ENCODE measurements at regions not wholly inside any gene's neighbourhood (a gene's known extent, or its start where the extent isn't known, plus 50 kb on each side); places are given as distances from the start of the nearest gene placed in this dataset.
"Not testable (repeated sequence)": the region's sequence is repeated elsewhere in the genome, so short reads cannot be mapped to it uniquely, and the experiment has no call there.

DNA sequence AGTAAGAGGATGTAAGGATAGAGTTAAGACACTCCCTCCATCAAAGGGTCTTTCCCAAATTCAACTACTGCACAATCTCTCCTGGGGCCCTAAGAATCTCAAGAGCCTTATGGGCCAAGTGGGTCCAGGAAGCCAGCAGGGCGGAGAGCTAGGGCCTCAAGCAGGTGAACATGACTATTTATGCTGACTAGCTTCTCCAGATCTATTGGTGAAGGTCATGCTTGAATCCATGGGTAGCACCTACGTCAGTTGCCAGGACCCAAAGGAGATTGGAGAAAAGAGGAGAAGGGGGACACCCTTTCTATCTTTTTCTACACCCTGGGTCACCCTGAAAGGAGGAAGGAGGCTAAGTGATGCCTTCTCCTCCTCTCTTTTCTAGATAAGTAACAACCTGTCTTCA lies 534.2 kb upstream of the MIS18BP1 start:
- no peak for ATAC-seq
- Mint-ChIP-seq H3K27ac (no peak overlapping the region), H3K4me1 (no peaks in the 10 kb centered on the region), H3K36me3 (no peaks in the 10 kb centered on the region), H3K9me3 (ENCODE audit: low read depth) (peaks cover 12% of the 10 kb centered on the region), H3K27me3 (no peaks in the 10 kb centered on the region), H3K4me3 (no peak overlapping the region)
- DNase-seq = no peak
- CTCF ChIA-PET = no interaction called here

DNA sequence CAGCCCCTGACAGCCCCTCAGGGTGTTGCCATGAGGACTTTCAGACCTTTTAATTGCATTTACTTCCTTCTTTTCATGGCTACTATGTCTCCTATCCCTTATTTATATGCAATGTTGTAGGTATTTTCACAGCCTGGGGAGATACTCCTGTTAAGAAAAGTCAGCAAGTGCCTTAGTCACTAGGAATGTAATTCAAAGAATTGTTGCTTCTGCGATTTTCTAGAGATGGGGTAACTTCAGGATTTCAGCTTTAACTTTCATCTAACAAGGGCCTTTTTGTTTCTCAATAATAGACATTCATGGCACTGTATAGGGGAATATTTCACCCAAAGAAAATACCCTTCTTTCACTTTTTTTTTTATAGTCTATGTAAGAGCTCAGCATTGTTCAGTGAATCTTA lies 533.3 kb upstream of the MIS18BP1 start:
- H3K4me3 Mint-ChIP-seq = no peak overlapping the region
- DNase-seq (no peak), ATAC-seq (no peak)
- no peaks in the 10 kb centered on the region for H3K36me3 Mint-ChIP-seq
- CTCF ChIA-PET = no interaction called here
- no peak overlapping the region for H3K27ac Mint-ChIP-seq
- H3K27me3 Mint-ChIP-seq = no peaks in the 10 kb centered on the region
- no peaks in the 10 kb centered on the region for H3K4me1 Mint-ChIP-seq
- peaks cover 12% of the 10 kb centered on the region for H3K9me3 Mint-ChIP-seq (ENCODE audit: low read depth)

DNA sequence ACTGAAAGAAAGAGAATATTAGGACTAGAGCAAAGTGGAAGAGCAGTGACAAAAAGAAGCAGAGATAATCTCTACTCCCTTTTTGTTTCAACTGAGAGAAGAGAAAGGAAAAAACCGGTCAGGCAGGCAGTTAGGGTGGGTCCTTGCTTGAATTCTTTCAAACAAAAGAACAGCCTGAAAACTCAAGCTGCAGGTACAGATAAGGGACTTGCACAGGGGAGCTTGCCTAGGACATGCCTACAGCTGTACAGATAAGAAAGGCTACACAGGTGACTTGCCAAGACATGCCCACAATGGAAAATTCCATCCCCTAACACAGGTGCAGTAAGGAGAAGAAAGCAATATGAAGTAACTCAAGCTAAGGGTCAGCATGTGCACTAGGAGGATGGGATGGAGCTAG lies 532.2 kb upstream of the MIS18BP1 start:
- Mint-ChIP-seq H3K9me3 (ENCODE audit: low read depth) (peaks cover 12% of the 10 kb centered on the region), H3K36me3 (no peaks in the 10 kb centered on the region), H3K4me3 (no peak overlapping the region), H3K27ac (no peak overlapping the region), H3K27me3 (no peaks in the 10 kb centered on the region), H3K4me1 (no peaks in the 10 kb centered on the region)
- CTCF ChIA-PET = no interaction called here
- ATAC-seq (no peak), DNase-seq (no peak)

DNA sequence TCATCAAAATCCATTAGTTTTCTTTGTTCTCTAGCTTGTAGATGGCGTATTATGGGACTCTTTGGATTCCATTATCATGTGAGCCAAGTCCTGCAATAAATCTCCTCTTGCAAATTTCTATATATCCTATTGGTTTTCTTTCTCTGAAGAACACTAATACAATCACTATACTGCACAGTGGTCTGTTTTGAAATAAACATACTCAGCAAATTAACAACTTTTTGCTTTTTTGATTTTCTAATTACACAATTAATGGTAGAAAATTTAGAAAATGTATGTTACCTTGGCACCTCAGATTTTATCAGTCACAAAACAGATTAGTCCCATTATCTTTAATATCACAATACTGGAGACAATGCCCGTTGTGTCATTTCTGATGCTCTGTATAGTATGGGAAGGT lies 513.2 kb upstream of the MIS18BP1 start:
- ATAC-seq (no peak), DNase-seq (no peak)
- Mint-ChIP-seq H3K27ac (no peak overlapping the region), H3K4me3 (no peak overlapping the region), H3K4me1 (no peaks in the 10 kb centered on the region), H3K9me3 (ENCODE audit: low read depth) (peaks cover 12% of the 10 kb centered on the region), H3K27me3 (no peaks in the 10 kb centered on the region), H3K36me3 (no peaks in the 10 kb centered on the region)
- CTCF ChIA-PET = no interaction called here

DNA sequence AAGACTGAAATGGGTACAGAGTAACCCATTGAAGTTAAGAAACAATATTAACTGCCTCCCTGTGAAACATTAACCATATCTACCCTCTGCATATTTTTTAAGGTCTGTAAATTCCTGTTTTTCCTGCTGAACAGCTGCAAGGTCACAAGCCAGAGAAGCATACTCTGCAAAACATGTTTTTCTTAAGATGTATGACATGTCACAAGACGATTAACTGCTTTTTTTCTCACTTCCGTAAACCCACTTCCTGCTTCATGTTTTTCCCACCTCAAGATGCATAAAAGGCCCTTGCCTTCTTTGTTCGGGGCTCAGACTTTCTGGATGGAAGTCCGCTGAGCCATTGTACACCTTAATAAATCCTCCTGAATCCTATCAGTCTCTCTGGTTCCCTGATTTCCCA lies 504.7 kb upstream of the MIS18BP1 start:
- Mint-ChIP-seq H3K9me3 (ENCODE audit: low read depth) (peaks cover 22% of the 10 kb centered on the region), H3K27ac (no peak overlapping the region), H3K4me3 (no peak overlapping the region), H3K4me1 (no peaks in the 10 kb centered on the region), H3K27me3 (no peaks in the 10 kb centered on the region), H3K36me3 (no peaks in the 10 kb centered on the region)
- CTCF ChIA-PET = no interaction called here
- no peak for DNase-seq
- ATAC-seq = no peak

DNA sequence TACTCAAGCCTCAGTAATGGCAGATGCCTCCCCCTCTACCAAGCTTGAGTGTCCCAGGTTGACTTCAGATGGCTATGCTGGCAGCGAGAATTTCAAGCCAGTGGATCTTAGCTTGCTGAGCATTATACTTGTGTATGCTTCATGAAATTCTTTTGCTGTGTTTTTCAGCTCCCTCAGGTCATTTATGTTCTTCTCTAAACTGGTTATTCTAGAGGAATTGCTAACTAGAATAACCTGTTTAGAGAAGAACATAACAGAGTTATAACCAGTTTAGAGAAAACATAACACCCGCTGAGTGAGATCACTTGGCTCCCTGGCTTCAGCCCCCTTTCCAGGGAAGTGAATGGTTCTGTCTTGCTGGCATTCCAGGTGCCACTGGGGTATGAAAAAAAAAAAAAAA lies 503.4 kb upstream of the MIS18BP1 start:
- ATAC-seq, DNase-seq, H3K27ac Mint-ChIP-seq, CTCF ChIA-PET, H3K4me3 Mint-ChIP-seq, H3K4me1 Mint-ChIP-seq, H3K36me3 Mint-ChIP-seq, H3K27me3 Mint-ChIP-seq: not testable (repeated sequence)
- peaks cover 18% of the 10 kb centered on the region for H3K9me3 Mint-ChIP-seq (ENCODE audit: low read depth)

DNA sequence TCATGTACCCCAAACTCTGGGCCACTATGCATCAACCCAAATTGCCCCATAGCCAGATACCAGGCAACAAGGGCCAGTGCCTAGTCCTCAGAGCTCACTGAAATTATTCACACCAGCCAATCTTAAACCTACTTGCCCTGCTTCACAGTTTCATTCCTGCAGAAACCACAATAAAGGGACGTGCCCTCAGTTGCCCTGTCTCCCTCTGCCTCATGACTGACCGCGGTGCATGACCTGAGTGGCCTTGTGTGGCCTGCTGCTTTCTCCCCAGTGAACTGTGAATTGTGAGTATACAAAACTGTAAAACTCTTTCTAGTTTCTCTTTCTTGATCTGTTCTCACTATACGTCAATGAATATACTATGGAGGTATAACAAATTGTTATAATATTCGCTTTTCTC lies 490.9 kb upstream of the MIS18BP1 start:
- Mint-ChIP-seq H3K9me3 (ENCODE audit: low read depth) (peaks cover 4% of the 10 kb centered on the region), H3K27me3 (no peaks in the 10 kb centered on the region), H3K4me3 (no peak overlapping the region), H3K36me3 (no peaks in the 10 kb centered on the region), H3K27ac (no peak overlapping the region), H3K4me1 (no peaks in the 10 kb centered on the region)
- no peak for DNase-seq
- CTCF ChIA-PET = no interaction called here
- ATAC-seq = no peak

DNA sequence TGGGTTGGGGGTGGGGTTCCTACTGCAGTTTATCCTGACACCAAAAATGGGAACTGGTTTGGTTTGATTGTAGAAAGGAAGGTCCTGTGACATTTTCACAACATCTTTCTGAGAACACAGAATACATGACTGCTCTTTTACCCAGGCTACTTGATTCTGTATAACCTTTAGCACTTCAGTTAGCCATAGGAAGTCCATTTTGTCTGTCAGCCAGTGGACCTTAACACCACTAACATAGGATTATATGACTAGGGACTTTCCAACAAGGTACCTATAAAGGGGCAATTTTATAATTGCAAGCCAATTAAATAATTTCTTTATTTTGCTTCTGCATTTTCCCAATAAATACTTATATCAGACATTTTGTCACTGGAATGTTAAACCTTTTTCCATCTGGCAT lies 489.2 kb upstream of the MIS18BP1 start:
- ATAC-seq (no peak), DNase-seq (no peak)
- Mint-ChIP-seq H3K4me1 (no peaks in the 10 kb centered on the region), H3K27ac (no peak overlapping the region), H3K36me3 (no peaks in the 10 kb centered on the region), H3K4me3 (no peak overlapping the region), H3K9me3 (ENCODE audit: low read depth) (peaks cover 8% of the 10 kb centered on the region), H3K27me3 (no peaks in the 10 kb centered on the region)
- CTCF ChIA-PET = no interaction called here

DNA sequence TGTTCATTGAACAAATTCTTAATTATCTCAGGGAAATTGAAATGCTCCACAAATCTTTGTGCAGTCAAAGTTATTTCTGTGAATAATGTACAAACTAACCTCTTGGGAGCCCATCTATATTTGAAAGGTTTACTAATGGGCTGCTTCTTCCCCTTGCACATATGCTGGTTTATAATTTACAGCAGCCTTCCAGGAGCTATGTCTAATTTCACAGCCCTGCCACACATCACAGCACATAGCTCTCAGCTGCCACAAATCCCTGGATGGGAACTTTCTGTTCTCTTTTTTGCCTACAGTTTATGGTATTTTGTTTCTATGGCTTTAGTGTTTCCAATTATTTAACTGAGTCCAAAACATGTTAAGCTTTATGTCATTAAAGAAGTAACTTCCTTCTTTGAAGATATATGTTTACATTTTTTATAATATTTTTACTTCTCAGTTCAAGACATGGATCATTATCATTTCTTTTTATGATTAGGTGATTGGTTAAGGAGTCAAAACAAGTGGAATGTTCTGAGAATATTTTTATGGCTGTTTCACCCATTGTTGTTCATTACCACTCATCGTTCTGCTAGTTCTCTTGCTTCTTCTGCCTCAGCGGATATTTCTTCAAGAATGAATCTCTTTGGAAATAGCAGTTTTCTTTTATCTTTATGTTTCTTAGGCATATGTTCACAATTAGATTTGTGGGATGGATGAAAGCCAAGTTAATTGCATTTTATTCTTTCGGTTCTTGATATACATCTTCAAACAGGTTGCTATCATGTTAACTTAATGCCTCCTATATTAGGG lies 475.6 kb upstream of the MIS18BP1 start:
- Mint-ChIP-seq H3K4me1 (no peaks in the 10 kb centered on the region), H3K4me3 (no peak overlapping the region), H3K9me3 (ENCODE audit: low read depth) (peaks cover 2% of the 10 kb centered on the region), H3K27ac (no peak overlapping the region), H3K27me3 (no peaks in the 10 kb centered on the region), H3K36me3 (no peaks in the 10 kb centered on the region)
- no peak for DNase-seq
- CTCF ChIA-PET = no interaction called here
- no peak for ATAC-seq

DNA sequence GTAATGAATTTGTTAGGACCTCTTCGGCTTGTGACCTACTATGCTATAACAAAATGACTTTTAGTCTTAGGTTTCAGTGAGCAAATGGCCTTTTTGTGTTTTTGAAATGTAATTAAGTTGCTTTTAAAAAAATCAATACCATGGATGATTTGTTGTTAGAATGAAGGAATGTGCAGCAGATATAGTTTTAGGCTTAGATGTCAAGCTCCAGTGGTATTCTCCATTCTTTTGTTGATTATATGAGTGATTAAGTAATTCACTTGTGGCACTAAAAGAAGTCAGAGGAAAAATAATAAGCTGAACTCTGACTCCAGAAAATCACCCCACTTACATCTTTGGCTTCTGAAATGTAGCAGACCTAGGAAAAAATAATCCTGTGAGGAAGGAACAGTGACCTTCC lies 474.1 kb upstream of the MIS18BP1 start:
- Mint-ChIP-seq H3K27me3 (no peaks in the 10 kb centered on the region), H3K27ac (no peak overlapping the region), H3K9me3 (ENCODE audit: low read depth) (no peaks in the 10 kb centered on the region), H3K36me3 (no peaks in the 10 kb centered on the region), H3K4me1 (no peaks in the 10 kb centered on the region), H3K4me3 (no peak overlapping the region)
- DNase-seq (no peak), ATAC-seq (no peak)
- CTCF ChIA-PET = no interaction called here

DNA sequence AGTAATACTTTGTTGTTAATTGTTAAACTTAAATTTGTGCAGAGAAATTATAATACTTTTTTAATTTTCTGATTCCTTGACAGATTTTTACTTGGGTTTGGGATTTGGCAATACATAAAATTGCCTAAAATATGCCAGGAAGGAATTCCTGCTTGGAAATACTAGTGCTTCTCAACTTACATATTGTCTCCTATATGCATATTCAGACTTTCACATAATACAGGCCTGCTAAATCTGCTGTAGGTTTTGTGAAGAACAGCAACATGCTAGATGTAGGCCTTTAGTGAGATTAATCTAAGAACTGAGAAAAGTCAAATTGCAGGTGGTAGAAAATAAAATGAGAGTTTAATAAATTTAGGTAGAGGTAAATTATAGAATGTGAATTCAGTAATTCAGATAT lies 468.5 kb upstream of the MIS18BP1 start:
- H3K36me3 Mint-ChIP-seq = no peaks in the 10 kb centered on the region
- H3K4me1 Mint-ChIP-seq = no peaks in the 10 kb centered on the region
- DNase-seq = no peak
- H3K4me3 Mint-ChIP-seq = no peak overlapping the region
- H3K9me3 Mint-ChIP-seq (ENCODE audit: low read depth) = peaks cover 9% of the 10 kb centered on the region
- H3K27me3 Mint-ChIP-seq = no peaks in the 10 kb centered on the region
- ATAC-seq = no peak
- no peak overlapping the region for H3K27ac Mint-ChIP-seq
- CTCF ChIA-PET = no interaction called here

DNA sequence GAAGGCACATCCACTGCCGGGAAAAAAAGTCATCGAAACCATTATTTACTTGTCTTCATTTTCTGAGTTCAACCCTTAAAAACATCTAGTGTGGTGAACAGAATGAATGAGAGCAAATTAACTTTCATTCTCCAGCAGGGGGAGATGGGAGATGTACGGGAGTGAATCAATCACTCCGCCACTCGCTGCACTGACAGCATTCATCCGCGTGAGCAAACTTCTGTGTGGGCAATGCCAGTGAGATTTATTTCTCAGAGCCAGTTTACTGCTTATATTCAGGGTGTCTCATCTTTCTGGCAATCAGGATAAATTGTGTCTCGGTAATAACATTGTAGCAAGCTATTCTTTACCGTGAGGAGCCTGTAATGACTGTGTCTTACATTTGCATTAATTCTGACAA lies 463.6 kb upstream of the MIS18BP1 start:
- no peaks in the 10 kb centered on the region for H3K36me3 Mint-ChIP-seq
- DNase-seq = no peak
- no peak overlapping the region for H3K27ac Mint-ChIP-seq
- ATAC-seq = no peak
- H3K4me3 Mint-ChIP-seq = no peak overlapping the region
- CTCF ChIA-PET = no interaction called here
- H3K4me1 Mint-ChIP-seq = no peaks in the 10 kb centered on the region
- H3K27me3 Mint-ChIP-seq = no peaks in the 10 kb centered on the region
- peaks cover 23% of the 10 kb centered on the region for H3K9me3 Mint-ChIP-seq (ENCODE audit: low read depth)

DNA sequence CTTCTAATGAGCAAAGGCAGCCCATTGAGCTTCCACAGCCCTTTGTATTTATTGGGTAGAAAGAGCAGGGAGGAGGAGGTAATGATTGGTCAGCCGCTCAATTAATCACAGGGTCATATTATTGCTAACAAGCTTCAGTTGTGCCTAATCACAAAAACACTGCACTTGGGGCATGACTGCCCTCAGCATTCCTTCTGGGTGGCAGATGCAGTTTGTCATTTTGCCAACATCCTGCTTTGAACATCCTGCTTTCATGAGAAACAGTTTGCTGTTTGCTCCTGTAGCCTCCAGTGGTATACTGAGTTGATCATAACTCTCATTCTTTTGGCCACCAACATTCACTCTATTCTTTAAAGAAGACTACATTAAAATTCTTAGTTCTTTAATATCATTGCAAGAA lies 462.9 kb upstream of the MIS18BP1 start:
- no peaks in the 10 kb centered on the region for H3K36me3 Mint-ChIP-seq
- DNase-seq (no peak), ATAC-seq (no peak)
- CTCF ChIA-PET = no interaction called here
- H3K27me3 Mint-ChIP-seq = no peaks in the 10 kb centered on the region
- H3K4me1 Mint-ChIP-seq = no peaks in the 10 kb centered on the region
- peaks cover 23% of the 10 kb centered on the region for H3K9me3 Mint-ChIP-seq (ENCODE audit: low read depth)
- no peak overlapping the region for H3K27ac Mint-ChIP-seq
- H3K4me3 Mint-ChIP-seq = no peak overlapping the region

DNA sequence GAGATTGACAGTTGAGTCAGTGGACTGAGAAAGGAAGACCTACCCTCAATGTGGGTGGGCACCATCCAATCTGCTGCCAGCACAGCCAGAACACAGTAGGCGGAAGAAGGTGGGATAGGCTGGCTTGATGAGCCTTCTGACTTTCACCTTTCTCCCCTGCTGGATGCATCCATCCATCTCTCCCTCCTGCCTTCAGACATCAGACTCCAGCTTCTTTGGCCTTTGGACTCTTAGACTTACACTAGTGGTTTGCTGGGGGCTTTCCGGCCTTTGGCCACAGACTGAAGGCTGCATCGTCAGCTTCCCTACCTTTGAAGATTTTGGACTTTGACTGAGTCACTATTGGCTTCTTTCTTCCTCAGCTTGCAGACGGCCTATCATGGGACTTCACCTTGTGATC lies 456.5 kb upstream of the MIS18BP1 start:
- H3K27ac Mint-ChIP-seq = no peak overlapping the region
- no peak overlapping the region for H3K4me3 Mint-ChIP-seq
- no peak for ATAC-seq
- CTCF ChIA-PET = no interaction called here
- DNase-seq = no peak
- H3K27me3 Mint-ChIP-seq = no peaks in the 10 kb centered on the region
- no peaks in the 10 kb centered on the region for H3K4me1 Mint-ChIP-seq
- no peaks in the 10 kb centered on the region for H3K36me3 Mint-ChIP-seq
- H3K9me3 Mint-ChIP-seq (ENCODE audit: low read depth) = peaks cover 10% of the 10 kb centered on the region

DNA sequence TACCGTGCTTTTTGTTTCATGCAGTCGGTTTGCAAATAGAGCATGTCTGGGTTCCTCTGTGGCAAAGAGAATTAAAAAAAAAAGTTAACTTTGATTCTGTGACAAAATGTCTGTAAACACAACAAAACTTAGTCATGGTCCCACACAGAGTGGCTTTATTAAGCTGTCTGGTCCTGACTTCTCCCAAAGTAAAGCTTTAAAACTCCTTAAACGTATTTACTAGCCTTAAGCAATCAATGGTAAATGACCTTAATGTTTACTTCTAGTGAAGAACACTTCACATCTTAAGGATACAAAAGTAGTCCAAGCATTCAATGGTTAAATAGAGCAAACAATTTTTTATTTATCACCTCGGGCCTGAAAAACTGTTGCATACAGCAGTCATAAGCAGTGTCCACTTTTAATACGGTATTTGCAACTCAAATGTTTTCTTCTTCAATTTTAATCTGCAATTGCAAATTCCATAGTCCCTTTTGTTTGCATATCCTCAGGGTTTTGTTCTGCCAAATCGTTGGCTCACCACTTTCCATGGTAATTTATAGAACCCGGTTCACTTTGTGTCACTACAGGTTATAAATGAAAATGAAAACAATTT lies 453.0 kb upstream of the MIS18BP1 start:
- Mint-ChIP-seq H3K27me3 (no peaks in the 10 kb centered on the region), H3K36me3 (no peaks in the 10 kb centered on the region), H3K4me1 (no peaks in the 10 kb centered on the region), H3K4me3 (no peak overlapping the region), H3K9me3 (ENCODE audit: low read depth) (peaks cover 5% of the 10 kb centered on the region), H3K27ac (no peak overlapping the region)
- DNase-seq (no peak), ATAC-seq (no peak)
- CTCF ChIA-PET = no interaction called here

All from activated CD8-positive, alpha-beta memory T cell treated with anti-CD3 and anti-CD28 coated beads, Interleukin-2, amount 10 ng/mL, durations not matched to agents 7 days and 5 days (primary cell).